Upper lobe of left lung (tissue), 4 donors: ENCODE measurements at regions not wholly inside any gene's neighbourhood (a gene's known extent, or its start where the extent isn't known, plus 50 kb on each side); places are given as distances from the start of the nearest gene placed in this dataset.

Experiments
- CTCF ChIP-seq, 6 experiments: fragments of 450-650 bp in 4 of 6; fragments of 200-600 bp in 2 of 6; sonication (generic) in 2 of 6; IDR thresholded peaks; one replicate each; pipeline ENCODE4 v1.5.1; 2016 to 2019; ENCODE audit warnings: antibody characterized with exemption in 6 of 6
- EP300 ChIP-seq, 4 donors: sonication (generic); formaldehyde crosslinking; IDR thresholded peaks; one replicate each; pipeline ENCODE4 v1.5.1; 2017; ENCODE audit warnings: antibody characterized with exemption in 4 of 4, control low read depth in 2 of 4
- POLR2A ChIP-seq, 4 donors: fragments of 450-650 bp; IDR thresholded peaks; one replicate each; pipeline ENCODE4 v1.5.1; 2016 to 2017; ENCODE audit warnings: antibody characterized with exemption in 4 of 4, mild to moderate bottlenecking in 2 of 4

GRCh38 chr5:136731241-136731900, 366.0 kb upstream of the TRPC7 start:
- TF ChIP-seq CTCF (IDR thresholded peaks at IDR 0.05) (no peak), EP300 (IDR thresholded peaks at IDR 0.05) (no peak), POLR2A (IDR thresholded peaks at IDR 0.05) (no peak)
